Heart left ventricle (tissue), 16 donors: ENCODE measurements at regions not wholly inside any gene's neighbourhood (a gene's known extent, or its start where the extent isn't known, plus 50 kb on each side); places are given as distances from the start of the nearest gene placed in this dataset.

Experiments
- ATAC-seq, 4 donors: fragments of 200-7000 bp; cut with Tn5 transposase; one replicate each; pipeline ENCODE4 v1.9.1; 2020 to 2022; ENCODE audit warnings: moderate library complexity in 4 of 4, mild to moderate bottlenecking in 3 of 4, moderate number of reproducible peaks in 1 of 4
- DNase-seq, 5 donors: peaks; one replicate each; pipeline ENCODE4 v3.0.0-alpha.2; 2020
- H3K27ac ChIP-seq, 12 donors: fragments of 200-600 bp; sonication (generic) in 4 of 12; one replicate each; pipeline versions ENCODE4 v1.5.0 to v1.8.0; 2016 to 2022; ENCODE audit warnings: mild to moderate bottlenecking in 2 of 12
- H3K27me3 ChIP-seq, 9 donors: fragments of 200-600 bp; sonication (generic) in 2 of 9; one replicate each; pipeline versions ENCODE4 v1.5.1 to v1.8.0; 2016 to 2022; ENCODE audit warnings: mild to moderate bottlenecking in 3 of 9
- H3K36me3 ChIP-seq, 9 donors: fragments of 200-600 bp; sonication (generic) in 2 of 9; one replicate each; pipeline versions ENCODE4 v1.5.0 to v1.8.0; 2018 to 2022; ENCODE audit warnings: mild to moderate bottlenecking in 2 of 9
- H3K4me1 ChIP-seq, 12 donors: fragments of 200-600 bp; sonication (generic) in 4 of 12; one replicate each; pipeline versions ENCODE4 v1.5.0 to v1.8.0; 2016 to 2022; ENCODE audit warnings: mild to moderate bottlenecking in 3 of 12
- H3K4me3 ChIP-seq, 12 donors: fragments of 200-600 bp; sonication (generic) in 4 of 12; one replicate each; pipeline versions ENCODE4 v1.5.0 to v1.8.0; 2017 to 2022; ENCODE audit warnings: mild to moderate bottlenecking in 9 of 12, moderate library complexity in 4 of 12
- H3K9me3 ChIP-seq, 12 donors: fragments of 200-600 bp; sonication (generic) in 4 of 12; one replicate each; pipeline versions ENCODE4 v1.5.0 to v1.8.0; 2016 to 2022; ENCODE audit warnings: mild to moderate bottlenecking in 1 of 12
- POLR2A ChIP-seq, 2 donors: fragments of 450-650 bp; IDR thresholded peaks; one replicate each; pipeline ENCODE4 v1.6.1; 2017; ENCODE audit warnings: antibody characterized with exemption in 2 of 2, mild to moderate bottlenecking in 2 of 2, moderate library complexity in 2 of 2
- WGBS, 4 donors: extraction: QIAGEN DNeasy Blood & Tissue Kit in 2 of 4; methylation state at CpG; one replicate each; pipeline versions ENCODE4 v1.1.5 to v1.1.7; 2013 to 2018; 5-methylcytosine and 5-hydroxymethylcytosine counted together
- intact Hi-C, 10 donors: fragments of 100-400 bp; cut with DNase I; formaldehyde crosslinking; loops; one replicate each; pipeline versions ENCODE4 v1.11.1 to v1.14.2; 2022
- TF ChIP-seq, protein P1 (sequence below), 12 donors: fragments of 200-600 bp; sonication (generic) in 4 of 12; IDR thresholded peaks; one replicate each; pipeline versions ENCODE4 v1.5.0 to v1.8.0; 2018 to 2022; ENCODE audit warnings: antibody characterized with exemption in 12 of 12, mild to moderate bottlenecking in 5 of 12
- donor health status: ischemic (EF 13 %, LVEDD 7.1; RV severe dilation, severe dysfunction).
- donor health status: healthy with polysubstance abuse.
- donor health status: DM: no; HTN: yes; CAD: no.
- donor health status: DM: no; HTN: no; CAD: no.
- donor health status: ischemic (EF 25% LVEDD 6.9; RV normal size, moderate dysfunction).
- donor health status: ischemic (EF 25% LVEDD 5.7; RV mildly dilated, moderate dysfunction).
- donor health status: healthy.
- donor health status: DM: yes; HTN: yes; CAD: no.
- donor health status: ischemic (EF 35%, LVEDD 5.7; RV mildly dilated, moderate dysfunction).
- donor health status: nonischemic (EF 11% LVEDD 7.7; RV severe dilation, severe dysfunction).
- donor health status: DM: yes; HTN: yes; CAD: no.
- donor health status: PGD.
- donor health status: ischemic (EF 29% LVEDD 5.4; RV normal size, mild dysfunction).
- donor health status: nonischemic (EF 23%, LVEDD 6.1; RV moderate dilation, normal function).

DNA sequence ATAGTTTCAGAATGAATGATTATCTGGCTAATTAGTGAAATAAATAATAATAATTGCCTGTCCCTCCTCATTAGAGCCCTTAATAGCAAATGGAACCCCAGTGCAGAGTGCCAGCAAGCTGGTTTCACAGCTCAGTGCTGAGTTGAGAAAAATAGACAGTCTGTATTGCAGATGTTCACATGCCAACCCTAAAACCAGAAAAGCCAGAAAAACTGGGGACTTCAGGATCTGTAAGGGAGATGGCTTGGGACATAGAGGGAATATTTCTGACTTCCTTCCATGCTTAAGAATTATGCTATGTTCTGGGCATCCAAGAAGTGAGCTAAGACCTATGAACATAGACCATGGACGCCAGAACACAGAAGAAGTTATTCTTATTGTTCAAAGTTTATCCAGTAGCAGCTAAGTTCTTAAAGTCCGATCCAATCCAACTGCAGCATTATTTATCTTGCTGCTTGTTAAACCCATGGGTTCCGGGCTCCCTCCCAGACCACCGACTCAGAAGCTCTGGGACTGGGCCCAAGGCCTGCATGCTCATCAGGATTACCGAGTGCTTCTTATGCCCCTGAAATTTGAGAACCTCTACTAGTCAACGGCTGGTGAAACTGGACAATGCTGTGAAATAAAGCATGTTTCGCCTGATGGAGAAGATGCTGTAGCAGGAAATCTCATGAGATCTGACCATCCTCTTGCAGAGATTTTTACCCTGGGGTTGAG, 158.3 kb downstream of the FOXB1 start:
- H3K4me1 ChIP-seq: no peaks in the 10 kb centered on the region
- 72 to 78% (median 76%) methylated on average over 7 of the region's 7 CpGs for WGBS, 4 donors
- no peak overlapping the region for H3K4me3 ChIP-seq
- no peaks in the 10 kb centered on the region for H3K9me3 ChIP-seq
- intact Hi-C loops: no loop called here
- H3K36me3 ChIP-seq: no peaks in the 10 kb centered on the region
- no peak overlapping the region for H3K27ac ChIP-seq
- TF ChIP-seq, protein P1, sequence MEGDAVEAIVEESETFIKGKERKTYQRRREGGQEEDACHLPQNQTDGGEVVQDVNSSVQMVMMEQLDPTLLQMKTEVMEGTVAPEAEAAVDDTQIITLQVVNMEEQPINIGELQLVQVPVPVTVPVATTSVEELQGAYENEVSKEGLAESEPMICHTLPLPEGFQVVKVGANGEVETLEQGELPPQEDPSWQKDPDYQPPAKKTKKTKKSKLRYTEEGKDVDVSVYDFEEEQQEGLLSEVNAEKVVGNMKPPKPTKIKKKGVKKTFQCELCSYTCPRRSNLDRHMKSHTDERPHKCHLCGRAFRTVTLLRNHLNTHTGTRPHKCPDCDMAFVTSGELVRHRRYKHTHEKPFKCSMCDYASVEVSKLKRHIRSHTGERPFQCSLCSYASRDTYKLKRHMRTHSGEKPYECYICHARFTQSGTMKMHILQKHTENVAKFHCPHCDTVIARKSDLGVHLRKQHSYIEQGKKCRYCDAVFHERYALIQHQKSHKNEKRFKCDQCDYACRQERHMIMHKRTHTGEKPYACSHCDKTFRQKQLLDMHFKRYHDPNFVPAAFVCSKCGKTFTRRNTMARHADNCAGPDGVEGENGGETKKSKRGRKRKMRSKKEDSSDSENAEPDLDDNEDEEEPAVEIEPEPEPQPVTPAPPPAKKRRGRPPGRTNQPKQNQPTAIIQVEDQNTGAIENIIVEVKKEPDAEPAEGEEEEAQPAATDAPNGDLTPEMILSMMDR (IDR thresholded peaks at IDR 0.05): no peak
- no peak for TF ChIP-seq POLR2A (IDR thresholded peaks at IDR 0.05)
- ATAC-seq: no peak
- DNase-seq: no peak
- H3K27me3 ChIP-seq: peaks cover 0 to 29% (median 0%) of the 10 kb centered on the region in 9 donors

DNA sequence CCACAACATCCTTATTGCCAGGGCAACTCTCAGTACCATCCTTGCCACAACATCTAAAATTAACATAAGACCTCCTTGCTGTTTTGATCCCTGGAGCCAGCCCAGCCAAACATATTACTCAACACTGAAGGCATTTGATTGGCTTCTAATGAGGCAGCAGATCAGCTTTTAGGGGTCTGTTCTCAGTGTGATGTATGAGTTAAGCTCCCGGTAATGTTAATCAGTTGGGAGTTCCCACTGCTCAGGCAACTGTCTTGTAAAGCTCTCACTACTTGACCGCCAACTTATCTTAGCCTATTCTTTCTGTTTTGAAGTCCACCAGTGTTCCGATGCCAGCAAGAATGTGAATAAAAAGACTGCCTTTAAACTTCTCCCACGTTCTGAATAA, 158.9 kb downstream of the FOXB1 start:
- WGBS, 4 donors: 50 to 66% (median 58%) methylated on average over 4 of the region's 4 CpGs
- peaks cover 0 to 27% (median 0%) of the 10 kb centered on the region in 9 donors for H3K27me3 ChIP-seq
- intact Hi-C loops: no loop called here
- ATAC-seq (no peak), DNase-seq (no peak)
- no peak overlapping the region for H3K27ac ChIP-seq
- no peaks in the 10 kb centered on the region for H3K4me1 ChIP-seq
- TF ChIP-seq, protein P1 (IDR thresholded peaks at IDR 0.05): no peak
- no peak for TF ChIP-seq POLR2A (IDR thresholded peaks at IDR 0.05)
- no peak overlapping the region for H3K4me3 ChIP-seq
- no peaks in the 10 kb centered on the region for H3K36me3 ChIP-seq
- no peaks in the 10 kb centered on the region for H3K9me3 ChIP-seq

DNA sequence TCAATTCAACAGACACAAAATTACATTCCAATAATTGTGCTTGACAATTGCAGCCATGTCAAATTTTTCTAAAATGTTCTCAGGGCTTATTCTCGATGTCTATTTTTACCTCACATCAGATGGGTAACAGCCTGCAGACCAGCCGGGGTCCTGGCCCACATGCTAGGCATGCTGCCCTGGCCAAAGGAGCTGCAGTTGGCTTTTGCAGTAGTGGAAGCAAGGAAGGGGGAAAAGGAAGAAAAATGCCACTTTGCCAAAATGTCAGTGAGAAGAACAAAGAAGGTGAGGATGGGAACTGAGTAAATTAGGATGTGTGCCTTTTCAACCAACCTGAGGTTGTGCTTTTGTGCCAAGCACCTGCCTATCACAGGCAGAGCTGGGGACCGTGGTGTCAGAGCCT, 161.0 kb downstream of the FOXB1 start:
- Histone ChIP-seq H3K36me3 (no peaks in the 10 kb centered on the region), H3K27me3 (peaks cover 0 to 25% (median 0%) of the 10 kb centered on the region in 9 donors), H3K27ac (no peak overlapping the region), H3K9me3 (no peaks in the 10 kb centered on the region), H3K4me1 (no peaks in the 10 kb centered on the region), H3K4me3 (no peak overlapping the region)
- ATAC-seq: no peak
- no peak for DNase-seq
- 80 to 82% (median 80%) methylated on average over 3 of the region's 3 CpGs for WGBS, 4 donors
- intact Hi-C loops: no loop called here
- no peak for TF ChIP-seq POLR2A (IDR thresholded peaks at IDR 0.05)
- TF ChIP-seq, protein P1 (IDR thresholded peaks at IDR 0.05): no peak

DNA sequence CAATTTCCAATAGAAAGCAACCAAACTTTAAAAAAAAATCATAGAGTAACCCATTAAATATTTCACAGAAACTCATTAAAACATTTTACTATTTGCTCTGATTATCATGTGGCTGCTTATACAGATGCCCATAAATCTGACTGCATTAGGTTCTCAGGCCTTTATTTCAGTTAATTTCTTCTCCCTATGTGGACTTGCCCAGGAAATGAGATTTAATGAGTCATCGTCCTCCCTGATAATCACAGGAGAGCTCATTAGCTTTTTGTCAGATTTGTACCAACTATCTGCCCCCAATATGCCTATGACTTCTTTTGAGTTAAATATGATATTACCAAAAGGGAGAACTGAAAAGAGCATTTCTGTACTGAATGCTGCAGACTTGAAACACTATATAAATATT, 168.0 kb downstream of the FOXB1 start:
- ATAC-seq (no peak), DNase-seq (no peak)
- H3K27me3 ChIP-seq: peaks cover 0 to 6% (median 0%) of the 10 kb centered on the region in 9 donors
- no peak overlapping the region for H3K4me3 ChIP-seq
- intact Hi-C loops: loop anchor here in 1 of 10 donors (10.0 kb wide), 1 partner anchor 447 kb away; no protein-coding TSS in a partner anchor
- H3K4me1 ChIP-seq: no peaks in the 10 kb centered on the region
- WGBS, 4 donors: 16 to 44% (median 36%) methylated on average over 1 of the region's 1 CpG
- H3K9me3 ChIP-seq: no peaks in the 10 kb centered on the region
- no peaks in the 10 kb centered on the region for H3K36me3 ChIP-seq
- no peak for TF ChIP-seq POLR2A (IDR thresholded peaks at IDR 0.05)
- TF ChIP-seq, protein P1 (IDR thresholded peaks at IDR 0.05): no peak
- H3K27ac ChIP-seq: no peak overlapping the region
